Fibroblast of mammary gland (primary cell): ENCODE measurements at regions not wholly inside any gene's neighbourhood (a gene's known extent, or its start where the extent isn't known, plus 50 kb on each side); places are given as distances from the start of the nearest gene placed in this dataset.
"Not testable (repeated sequence)": the region's sequence is repeated elsewhere in the genome, so short reads cannot be mapped to it uniquely, and the experiment has no call there.

Source experiments
- DNase-seq: peaks from one replicate; pipeline ENCODE4 v3.0.0-alpha.2; 2010; ENCODE audit warnings: low read depth
- H3K4me3 ChIP-seq: 2 replicates; pipeline ENCODE4 v1.5.1; 2011; ENCODE audit warnings: low read depth, mild to moderate bottlenecking, low read length, moderate library complexity; ENCODE audit not compliant: control insufficient read depth
- CTCF ChIP-seq: conservative IDR thresholded peaks from 2 replicates; pipeline ENCODE4 v1.5.1; 2011; ENCODE audit warnings: low read depth, low read length, inconsistent platforms; ENCODE audit not compliant: control insufficient read depth, insufficient read depth

- DNase-seq = no peak
- H3K4me3 ChIP-seq = no peak overlapping the region
- TF ChIP-seq CTCF = no peak
These were observed 238.7 kb downstream of the ABCC12 start for GRCh38 chr16:47917118-47917517.

GRCh38 chr16:47916266-47916665 is 239.5 kb downstream of the ABCC12 start:
- no peak for DNase-seq
- TF ChIP-seq CTCF = no peak
- H3K4me3 ChIP-seq = no peak overlapping the region

- DNase-seq = no peak
- no peak for TF ChIP-seq CTCF
- H3K4me3 ChIP-seq = no peak overlapping the region
These were observed 248.7 kb downstream of the ABCC12 start for GRCh38 chr16:47907109-47907508.

GRCh38 chr16:47905771-47906170 is 250.0 kb downstream of the ABCC12 start:
- peak; percentile 8 for DNase-seq
- H3K4me3 ChIP-seq = no peak overlapping the region
- no peak for TF ChIP-seq CTCF

- no peak for TF ChIP-seq CTCF
- DNase-seq = no peak
- no peak overlapping the region for H3K4me3 ChIP-seq
These were observed 251.1 kb downstream of the ABCC12 start for GRCh38 chr16:47904691-47905090.

- no peak for TF ChIP-seq CTCF
- no peak overlapping the region for H3K4me3 ChIP-seq
- DNase-seq = no peak
These were observed 252.3 kb downstream of the ABCC12 start for GRCh38 chr16:47903470-47903869.

- not testable (repeated sequence) for DNase-seq, H3K4me3 ChIP-seq
These were observed 258.7 kb downstream of the ABCC12 start for GRCh38 chr16:47897105-47897504.
